AG04449 (cell line): ENCODE measurements at regions not wholly inside any gene's neighbourhood (a gene's known extent, or its start where the extent isn't known, plus 50 kb on each side); places are given as distances from the start of the nearest gene placed in this dataset.

Experiments
- CTCF ChIA-PET: fragments of 350-600 bp; formaldehyde crosslinking; extraction: SDS; loops from one replicate; lab custom pipeline; 2021; ENCODE audit warnings: antibody characterized with exemption; lab: Yijun Ruan, JAX
- POLR2A ChIA-PET: fragments of 400-600, 350-600 bp; formaldehyde crosslinking; extraction: SDS; loops from one replicate; lab custom pipeline; 2020; ENCODE audit warnings: antibody characterized with exemption, inconsistent platforms; lab: Yijun Ruan, JAX
- DNase-seq: peaks from one replicate; pipeline ENCODE4 v3.0.0-alpha.2; 2010; ENCODE audit warnings: low read depth, low spot score
- H3K4me3 ChIP-seq: 2 replicates; pipeline ENCODE4 v1.5.1; 2011; ENCODE audit warnings: low read depth, mild to moderate bottlenecking, control low read depth, low read length
- TF ChIP-seq, protein P1 (sequence below): IDR thresholded peaks from one replicate; pipeline ENCODE4 v1.5.1; 2011; ENCODE audit warnings: mild to moderate bottlenecking, moderate library complexity, low read length, control low read depth, inconsistent platforms; ENCODE audit not compliant: insufficient read depth; ENCODE audit errors: missing control alignments

DNA sequence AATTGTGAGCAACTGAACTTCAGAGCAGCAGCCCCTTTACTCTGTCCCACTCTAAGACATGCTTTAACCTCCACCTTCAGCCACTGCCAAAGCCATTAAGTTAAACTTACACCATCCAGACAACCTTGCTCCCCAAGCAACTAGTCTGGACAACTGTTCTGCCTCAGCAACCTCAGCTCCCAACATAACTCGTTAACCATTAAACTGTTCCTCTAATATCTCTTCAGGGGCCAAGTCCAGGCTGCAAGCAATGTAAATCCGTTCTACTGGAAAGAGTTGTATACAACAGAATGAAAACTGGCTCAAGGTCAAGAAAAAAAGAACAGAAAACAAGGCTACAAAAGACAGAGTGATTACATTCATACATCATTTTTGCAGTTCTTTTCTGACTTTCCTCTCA is 131.7 kb upstream of the TARS1 start:
- DNase-seq, result no peak
- CTCF ChIA-PET, result interaction anchor here (0.9 to 3.2 kb wide), 4 partner anchors 9 to 128 kb away, joined by 3 to 33 read pairs (median 9); no protein-coding TSS in a partner anchor
- TF ChIP-seq, protein P1, sequence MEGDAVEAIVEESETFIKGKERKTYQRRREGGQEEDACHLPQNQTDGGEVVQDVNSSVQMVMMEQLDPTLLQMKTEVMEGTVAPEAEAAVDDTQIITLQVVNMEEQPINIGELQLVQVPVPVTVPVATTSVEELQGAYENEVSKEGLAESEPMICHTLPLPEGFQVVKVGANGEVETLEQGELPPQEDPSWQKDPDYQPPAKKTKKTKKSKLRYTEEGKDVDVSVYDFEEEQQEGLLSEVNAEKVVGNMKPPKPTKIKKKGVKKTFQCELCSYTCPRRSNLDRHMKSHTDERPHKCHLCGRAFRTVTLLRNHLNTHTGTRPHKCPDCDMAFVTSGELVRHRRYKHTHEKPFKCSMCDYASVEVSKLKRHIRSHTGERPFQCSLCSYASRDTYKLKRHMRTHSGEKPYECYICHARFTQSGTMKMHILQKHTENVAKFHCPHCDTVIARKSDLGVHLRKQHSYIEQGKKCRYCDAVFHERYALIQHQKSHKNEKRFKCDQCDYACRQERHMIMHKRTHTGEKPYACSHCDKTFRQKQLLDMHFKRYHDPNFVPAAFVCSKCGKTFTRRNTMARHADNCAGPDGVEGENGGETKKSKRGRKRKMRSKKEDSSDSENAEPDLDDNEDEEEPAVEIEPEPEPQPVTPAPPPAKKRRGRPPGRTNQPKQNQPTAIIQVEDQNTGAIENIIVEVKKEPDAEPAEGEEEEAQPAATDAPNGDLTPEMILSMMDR, result no peak
- POLR2A ChIA-PET, result interaction anchor here (2.2 kb wide), 1 partner anchor 9 kb away, joined by 8 read pairs; no protein-coding TSS in a partner anchor
- H3K4me3 ChIP-seq, result no peak overlapping the region

DNA sequence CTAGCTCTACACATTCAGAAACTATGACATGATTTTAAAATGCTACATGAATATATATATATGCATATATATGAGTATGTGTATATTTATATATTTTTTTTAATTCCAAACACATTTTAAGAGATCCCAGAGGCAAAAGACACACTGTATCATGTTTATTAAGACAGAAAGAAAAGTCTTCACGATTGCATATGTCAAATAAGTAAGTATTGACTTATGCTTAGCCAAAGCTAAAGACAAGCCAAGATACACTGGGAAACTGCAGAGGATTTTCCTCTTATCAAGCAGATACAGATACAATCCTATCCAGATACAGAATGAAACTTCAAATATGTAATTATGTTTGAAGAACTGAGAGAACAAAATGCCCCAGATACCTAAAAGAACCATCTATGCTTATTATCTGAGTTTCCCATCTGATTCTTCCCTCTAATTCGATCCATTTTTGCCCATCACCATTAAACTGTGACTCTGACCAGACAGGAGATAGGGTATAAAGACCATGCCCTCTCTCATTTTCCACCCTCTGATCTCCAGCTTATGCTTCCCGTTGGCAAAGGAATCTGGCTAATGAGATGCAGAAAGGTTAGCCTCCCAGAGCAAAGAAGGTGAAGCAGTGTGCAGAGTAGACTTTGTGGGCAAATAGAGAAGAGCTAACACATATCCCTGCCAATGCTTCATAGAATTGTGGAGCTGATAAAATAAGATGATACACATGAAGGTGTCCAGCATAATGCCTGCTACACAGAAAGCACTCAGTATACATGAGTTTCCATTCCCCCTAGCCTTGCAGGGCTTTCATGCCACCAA is 131.0 kb upstream of the TARS1 start:
- TF ChIP-seq, protein P1, result no peak
- ChIA-PET CTCF (interaction anchor here (0.5 to 3.2 kb wide), 7 partner anchors 9 to 821 kb away, joined by 3 to 33 read pairs (median 5); no protein-coding TSS in a partner anchor), POLR2A (interaction anchor here (0.7 to 2.2 kb wide), 4 partner anchors 10 to 61 kb away, joined by 3 to 8 read pairs (median 4); no protein-coding TSS in a partner anchor)
- no peak overlapping the region for H3K4me3 ChIP-seq
- no peak for DNase-seq

DNA sequence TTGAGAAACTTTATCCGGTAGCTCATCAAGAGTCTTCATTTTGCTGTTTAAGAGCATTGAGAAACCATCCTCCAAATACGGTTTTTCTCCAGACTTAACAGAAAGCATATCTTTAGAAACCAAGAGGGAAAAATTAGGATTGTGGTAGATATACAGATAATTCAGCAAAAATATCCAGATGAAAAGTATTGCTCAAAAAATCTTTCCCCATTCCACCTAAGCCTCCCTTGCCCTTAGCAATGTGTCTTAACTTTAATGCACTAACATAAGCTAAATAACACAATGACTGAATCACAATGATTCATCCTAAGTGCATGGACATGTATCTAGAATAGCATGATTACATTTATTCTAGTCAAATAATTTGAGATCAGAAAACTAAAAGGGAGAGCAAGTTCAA is 130.3 kb upstream of the TARS1 start:
- DNase-seq, result peak; percentile 91

DNA sequence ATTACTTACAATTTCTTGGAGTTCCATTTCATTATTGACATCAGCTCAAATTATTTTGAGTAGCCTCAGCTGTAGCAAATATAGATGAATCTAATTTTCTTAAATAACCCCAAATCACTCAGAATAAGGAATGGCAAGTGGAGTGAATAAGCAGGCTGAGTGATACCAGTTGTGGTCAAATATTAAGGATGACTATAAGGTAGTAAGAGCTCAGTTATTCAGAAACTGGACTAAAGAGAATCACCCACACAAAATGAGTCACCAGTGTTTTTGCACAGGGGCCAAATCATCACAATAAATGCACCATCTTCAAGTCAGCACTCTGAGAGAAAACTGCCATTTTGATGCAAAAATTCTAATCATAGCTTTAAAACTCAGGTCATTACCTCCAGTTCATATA is 128.9 kb upstream of the TARS1 start:
- POLR2A ChIA-PET, result interaction anchor here (0.7 to 2.0 kb wide), 4 partner anchors 8 to 40 kb away, joined by 3 to 9 read pairs (median 3); no protein-coding TSS in a partner anchor
- CTCF ChIA-PET, result interaction anchor here (0.8 to 3.2 kb wide), 3 partner anchors 14 to 130 kb away, joined by 3 to 9 read pairs (median 6); no protein-coding TSS in a partner anchor
- peak; percentile 87 for DNase-seq

More for the DNA sequence above, 130.3 kb upstream of the TARS1 start:
- ChIA-PET POLR2A (interaction anchor here (0.7 to 2.2 kb wide), 5 partner anchors 9 to 60 kb away, joined by 3 to 8 read pairs (median 4); no protein-coding TSS in a partner anchor), CTCF (interaction anchor here (0.7 to 3.2 kb wide), 6 partner anchors 9 to 693 kb away, joined by 3 to 33 read pairs (median 6); no protein-coding TSS in a partner anchor)
- TF ChIP-seq, protein P1, result no peak
- no peak overlapping the region for H3K4me3 ChIP-seq

DNA sequence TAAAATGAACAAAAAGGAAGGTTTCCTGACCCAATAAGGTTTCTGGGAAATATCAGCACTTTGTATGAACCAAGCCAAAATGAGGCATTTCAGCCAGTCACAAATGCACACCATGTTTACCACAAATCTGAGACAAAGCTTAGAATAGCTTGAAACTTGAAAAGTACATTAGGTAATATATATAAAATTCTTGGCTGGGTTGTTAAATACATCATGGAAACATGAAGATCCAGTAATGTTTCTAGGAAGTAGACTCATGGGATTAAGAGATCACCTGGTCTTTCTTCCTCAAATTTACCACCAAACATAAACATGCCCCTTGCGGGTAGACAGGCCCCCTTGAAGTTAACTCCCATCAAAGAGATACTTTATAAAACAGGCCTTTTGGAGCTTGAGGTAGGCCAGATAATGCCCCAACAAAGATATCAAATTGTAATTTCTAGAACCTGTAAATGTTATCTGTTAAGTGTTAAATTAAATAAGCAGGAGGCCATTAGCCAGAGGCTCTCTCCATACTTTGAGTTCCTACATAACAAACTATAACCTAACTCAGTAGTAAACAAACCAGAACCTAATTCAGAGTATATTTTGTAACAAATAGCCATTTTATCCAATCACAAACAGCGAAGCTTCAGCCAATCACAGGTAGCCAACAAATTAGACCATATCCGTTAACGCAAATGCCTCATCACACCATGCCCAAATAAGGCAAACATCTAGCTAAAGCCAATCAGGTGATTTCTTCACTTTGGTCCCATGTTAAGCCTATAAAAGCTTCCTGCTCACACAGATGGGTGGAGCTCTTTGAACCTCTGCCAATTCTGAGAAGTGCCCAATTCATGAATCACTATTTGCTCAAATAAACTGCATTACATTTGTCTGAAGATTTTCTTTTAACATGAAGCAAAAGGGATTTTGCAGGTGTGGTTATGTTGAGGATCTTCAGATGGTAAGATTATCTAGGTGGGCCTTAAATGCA is 127.9 kb upstream of the TARS1 start:
- no peak for DNase-seq
- TF ChIP-seq, protein P1, result no peak
- no peak overlapping the region for H3K4me3 ChIP-seq
- POLR2A ChIA-PET, result interaction anchor here (0.7 to 2.0 kb wide), 4 partner anchors 7 to 40 kb away, joined by 3 to 9 read pairs (median 3); no protein-coding TSS in a partner anchor
- CTCF ChIA-PET, result interaction anchor here (1.3 kb wide), 1 partner anchor 36 kb away, joined by 3 read pairs; no protein-coding TSS in a partner anchor

More for the DNA sequence above, 128.9 kb upstream of the TARS1 start:
- TF ChIP-seq, protein P1, result no peak
- no peak overlapping the region for H3K4me3 ChIP-seq
